ENCODE measurements at regions not wholly inside any gene's neighbourhood (a gene's known extent, or its start where the extent isn't known, plus 50 kb on each side); places are given as distances from the start of the nearest gene placed in this dataset.

DNA sequence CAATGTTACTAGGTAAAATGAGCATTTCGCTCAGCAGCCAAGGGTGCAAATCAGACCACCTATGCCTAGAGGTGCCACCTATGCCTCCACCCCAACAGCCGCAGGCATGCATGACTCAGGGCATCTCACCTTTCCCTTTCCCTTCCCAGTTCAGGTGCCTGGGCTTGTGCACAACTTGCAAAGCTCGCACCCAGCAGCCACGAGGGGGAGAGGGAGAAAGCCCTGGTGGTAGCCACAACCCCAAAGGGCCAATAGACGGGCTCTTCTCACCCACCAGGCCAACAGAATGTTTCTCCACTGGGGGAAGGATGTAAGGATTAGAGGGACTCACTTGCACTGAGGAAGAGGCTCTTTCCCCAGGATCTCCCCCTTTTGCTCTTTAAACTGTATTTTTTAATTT lies 462.3 kb upstream of the PCDH15 start:
- no peak for ATAC-seq (ENCODE audit: low read depth)
- intact Hi-C loops (cut with micrococcal nuclease) = loop anchor here (5.0 kb wide), 1 partner anchor 1661 kb away; no protein-coding TSS in a partner anchor
- H3K4me3 Mint-ChIP-seq = no peak overlapping the region

DNA sequence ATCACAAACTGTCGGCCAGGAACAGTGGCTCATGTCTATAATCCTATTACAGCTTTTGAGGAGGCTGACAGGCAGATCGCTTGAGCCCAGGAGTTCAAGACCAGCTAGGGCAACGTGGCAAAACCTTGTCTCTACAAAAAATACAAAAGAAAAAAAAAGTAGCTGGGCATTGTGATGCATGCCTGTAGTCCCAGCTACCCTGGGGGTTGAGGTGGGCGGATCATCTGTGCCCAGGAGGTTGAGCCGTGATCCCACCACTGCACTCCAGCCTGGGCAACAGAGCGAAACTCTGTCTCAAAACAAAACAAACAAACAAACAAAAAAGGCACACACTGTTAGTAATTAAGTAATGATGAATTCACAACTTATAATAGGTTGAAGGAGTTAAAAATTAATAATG lies 441.5 kb upstream of the PCDH15 start:
- TF ChIP-seq, protein P1, sequence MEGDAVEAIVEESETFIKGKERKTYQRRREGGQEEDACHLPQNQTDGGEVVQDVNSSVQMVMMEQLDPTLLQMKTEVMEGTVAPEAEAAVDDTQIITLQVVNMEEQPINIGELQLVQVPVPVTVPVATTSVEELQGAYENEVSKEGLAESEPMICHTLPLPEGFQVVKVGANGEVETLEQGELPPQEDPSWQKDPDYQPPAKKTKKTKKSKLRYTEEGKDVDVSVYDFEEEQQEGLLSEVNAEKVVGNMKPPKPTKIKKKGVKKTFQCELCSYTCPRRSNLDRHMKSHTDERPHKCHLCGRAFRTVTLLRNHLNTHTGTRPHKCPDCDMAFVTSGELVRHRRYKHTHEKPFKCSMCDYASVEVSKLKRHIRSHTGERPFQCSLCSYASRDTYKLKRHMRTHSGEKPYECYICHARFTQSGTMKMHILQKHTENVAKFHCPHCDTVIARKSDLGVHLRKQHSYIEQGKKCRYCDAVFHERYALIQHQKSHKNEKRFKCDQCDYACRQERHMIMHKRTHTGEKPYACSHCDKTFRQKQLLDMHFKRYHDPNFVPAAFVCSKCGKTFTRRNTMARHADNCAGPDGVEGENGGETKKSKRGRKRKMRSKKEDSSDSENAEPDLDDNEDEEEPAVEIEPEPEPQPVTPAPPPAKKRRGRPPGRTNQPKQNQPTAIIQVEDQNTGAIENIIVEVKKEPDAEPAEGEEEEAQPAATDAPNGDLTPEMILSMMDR (IDR thresholded peaks at IDR 0.05) = no peak
- ATAC-seq (ENCODE audit: low read depth) = no peak

More for the DNA sequence above, 462.3 kb upstream of the PCDH15 start:
- Mint-ChIP-seq H3K27me3 (no peaks in the 10 kb centered on the region), H3K9me3 (no peaks in the 10 kb centered on the region), H3K27ac (no peak overlapping the region), H3K4me1 (no peaks in the 10 kb centered on the region), H3K36me3 (ENCODE audit: low read depth) (no peaks in the 10 kb centered on the region)
- DNase-seq = no peak
- ChIA-PET POLR2A (no interaction called here), CTCF (no interaction called here)
- TF ChIP-seq, protein P1 (IDR thresholded peaks at IDR 0.05) = no peak

DNA sequence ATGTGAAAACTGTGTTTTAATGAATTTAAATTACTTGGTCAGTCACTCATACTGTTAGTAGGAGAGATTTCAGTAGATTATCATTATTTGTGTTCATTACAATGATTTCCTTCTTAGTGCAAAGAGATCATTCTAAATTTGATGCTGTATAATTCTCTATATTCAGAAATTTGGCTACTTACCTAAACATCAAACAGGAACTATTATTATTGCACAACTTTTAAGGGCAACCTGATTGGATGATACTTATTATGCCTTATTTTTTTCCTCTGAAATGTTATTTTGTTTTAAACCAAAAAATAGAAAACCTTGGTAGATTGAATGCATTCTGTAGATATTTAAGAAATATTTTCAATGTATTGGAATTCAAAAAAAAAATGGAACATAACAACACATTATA lies 436.4 kb upstream of the PCDH15 start:
- TF ChIP-seq, protein P1 (IDR thresholded peaks at IDR 0.05) = no peak
- POLR2A ChIA-PET = no interaction called here
- Mint-ChIP-seq H3K9me3 (peaks cover 2% of the 10 kb centered on the region), H3K4me3 (no peak overlapping the region), H3K36me3 (ENCODE audit: low read depth) (no peaks in the 10 kb centered on the region), H3K27me3 (no peaks in the 10 kb centered on the region), H3K27ac (no peak overlapping the region), H3K4me1 (no peaks in the 10 kb centered on the region)
- CTCF ChIA-PET = no interaction called here
- intact Hi-C loops (cut with micrococcal nuclease) = no loop called here
- ATAC-seq (ENCODE audit: low read depth) = no peak
- no peak for DNase-seq

More for the DNA sequence above, 441.5 kb upstream of the PCDH15 start:
- intact Hi-C loops (cut with micrococcal nuclease) = no loop called here
- peaks cover 2% of the 10 kb centered on the region for H3K9me3 Mint-ChIP-seq
- no peaks in the 10 kb centered on the region for H3K4me1 Mint-ChIP-seq
- ChIA-PET CTCF (no interaction called here), POLR2A (no interaction called here)
- H3K36me3 Mint-ChIP-seq (ENCODE audit: low read depth) = no peaks in the 10 kb centered on the region
- no peak overlapping the region for H3K4me3 Mint-ChIP-seq
- no peaks in the 10 kb centered on the region for H3K27me3 Mint-ChIP-seq
- DNase-seq = no peak
- no peak overlapping the region for H3K27ac Mint-ChIP-seq

DNA sequence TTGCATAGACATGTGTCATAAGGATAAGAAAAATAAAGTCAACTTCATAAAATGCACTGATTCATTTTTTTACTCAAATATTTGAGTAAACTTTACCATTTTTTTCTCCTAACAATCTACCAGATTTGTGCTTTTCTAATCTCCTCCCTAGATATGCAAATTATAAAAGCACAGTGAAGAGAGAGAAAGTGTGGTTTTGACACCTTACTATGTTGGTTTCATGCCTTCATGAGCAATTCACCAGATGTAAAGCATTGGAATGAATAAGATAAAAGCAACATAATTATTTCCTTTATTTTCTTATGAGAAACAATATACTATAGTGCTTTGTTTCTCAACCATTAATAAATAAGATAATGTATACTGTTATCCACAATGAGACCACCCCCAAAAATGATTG lies 432.5 kb upstream of the PCDH15 start:
- no peaks in the 10 kb centered on the region for H3K27me3 Mint-ChIP-seq
- H3K27ac Mint-ChIP-seq = no peak overlapping the region
- ChIA-PET POLR2A (no interaction called here), CTCF (no interaction called here)
- intact Hi-C loops (cut with micrococcal nuclease) = no loop called here
- no peak overlapping the region for H3K4me3 Mint-ChIP-seq
- H3K4me1 Mint-ChIP-seq = no peaks in the 10 kb centered on the region
- H3K9me3 Mint-ChIP-seq = peaks cover 2% of the 10 kb centered on the region
- TF ChIP-seq, protein P1 (IDR thresholded peaks at IDR 0.05) = no peak
- DNase-seq = no peak
- no peak for ATAC-seq (ENCODE audit: low read depth)
- no peaks in the 10 kb centered on the region for H3K36me3 Mint-ChIP-seq (ENCODE audit: low read depth)

DNA sequence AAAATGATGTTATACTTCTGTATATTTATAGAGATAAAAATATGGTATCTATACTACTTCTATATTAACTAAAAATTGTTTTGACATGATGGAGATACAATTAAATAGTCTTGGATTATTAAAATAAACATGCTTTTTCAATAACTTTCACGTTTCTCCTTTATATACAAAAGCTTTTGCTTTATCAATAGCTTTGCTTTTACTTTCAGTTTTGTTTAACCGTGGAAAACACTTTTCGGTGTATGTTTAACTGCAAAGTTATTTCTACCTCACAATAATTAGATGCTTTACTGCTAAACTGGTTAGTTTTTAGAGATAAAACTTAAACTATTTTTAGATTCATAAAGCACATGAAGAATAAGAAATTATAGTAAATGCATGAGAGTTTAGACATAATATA lies 432.1 kb upstream of the PCDH15 start:
- TF ChIP-seq, protein P1 (IDR thresholded peaks at IDR 0.05) = no peak
- ChIA-PET CTCF (no interaction called here), POLR2A (no interaction called here)
- Mint-ChIP-seq H3K27me3 (no peaks in the 10 kb centered on the region), H3K36me3 (ENCODE audit: low read depth) (no peaks in the 10 kb centered on the region), H3K4me1 (no peaks in the 10 kb centered on the region), H3K4me3 (no peak overlapping the region), H3K27ac (no peak overlapping the region), H3K9me3 (peaks cover 2% of the 10 kb centered on the region)
- ATAC-seq (ENCODE audit: low read depth) (no peak), DNase-seq (no peak)
- intact Hi-C loops (cut with micrococcal nuclease) = no loop called here

Data from activated B cell treated with CpG ODN at 0.5 μM for 24 hours (primary cell).